GM19025 (cell line): ENCODE measurements at regions not wholly inside any gene's neighbourhood (a gene's known extent, or its start where the extent isn't known, plus 50 kb on each side); places are given as distances from the start of the nearest gene placed in this dataset.

Source experiments
- ATAC-seq: cut with Tn5 transposase; IDR thresholded peaks from one replicate; pipeline ENCODE4 v1.9.1; 2021; ENCODE audit warnings: mild to moderate bottlenecking, low read depth, moderate library complexity; ENCODE audit not compliant: unreplicated experiment

DNA sequence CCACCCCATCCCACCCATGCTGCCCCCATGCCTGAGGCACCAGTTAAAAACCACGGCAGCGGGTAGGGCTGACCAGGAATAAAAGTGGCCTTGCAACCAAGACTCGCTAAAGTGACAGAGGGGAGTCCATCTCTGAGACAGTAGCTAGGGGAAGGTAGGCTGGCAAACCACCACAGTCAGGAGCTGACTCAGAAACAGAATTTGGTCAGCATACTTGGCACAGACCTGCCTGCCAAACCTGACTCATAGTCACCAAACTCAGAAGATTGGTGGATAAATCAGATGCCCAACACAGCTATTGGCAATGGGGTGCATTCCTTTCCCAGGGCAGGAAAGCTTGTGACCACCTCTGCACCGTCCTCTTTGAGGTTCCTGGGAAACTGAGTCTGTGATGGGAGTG, 193.8 kb downstream of the BCOR start:
- ATAC-seq = no peak

DNA sequence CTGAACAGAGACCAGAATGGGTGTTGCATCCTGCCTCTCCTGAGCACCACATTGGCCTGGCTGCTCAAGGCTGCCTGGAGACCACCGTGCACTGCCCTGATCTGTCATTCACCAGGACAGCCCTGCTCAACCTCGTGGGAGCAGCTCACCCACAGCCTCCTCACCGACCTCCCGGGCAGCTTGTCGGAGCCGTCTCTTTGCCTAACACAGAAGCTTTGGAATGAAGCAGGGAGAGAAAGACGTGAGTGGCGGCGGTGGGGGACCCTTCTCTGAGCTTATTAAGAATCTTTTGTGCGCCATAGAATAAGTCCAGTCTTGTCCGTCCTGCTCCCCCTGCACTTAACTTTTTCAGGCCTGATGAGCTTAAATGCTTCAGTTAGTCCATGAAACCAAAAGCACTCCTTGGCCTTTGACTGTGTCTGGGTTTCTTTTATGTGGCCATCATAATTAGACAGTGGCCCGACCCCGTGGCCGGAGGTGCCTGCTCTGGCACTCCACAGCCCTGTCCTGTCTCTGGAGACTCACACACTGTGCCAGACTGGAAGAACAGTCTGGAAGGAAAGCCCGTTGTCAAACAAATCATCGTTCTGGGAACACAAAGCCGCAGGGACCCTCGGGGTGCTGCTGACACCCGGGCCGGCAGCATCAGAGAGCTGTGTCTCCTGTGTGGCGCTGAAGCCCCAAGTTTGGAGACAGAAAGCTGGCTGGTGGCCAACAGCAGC, 192.8 kb downstream of the BCOR start:
- no peak for ATAC-seq

DNA sequence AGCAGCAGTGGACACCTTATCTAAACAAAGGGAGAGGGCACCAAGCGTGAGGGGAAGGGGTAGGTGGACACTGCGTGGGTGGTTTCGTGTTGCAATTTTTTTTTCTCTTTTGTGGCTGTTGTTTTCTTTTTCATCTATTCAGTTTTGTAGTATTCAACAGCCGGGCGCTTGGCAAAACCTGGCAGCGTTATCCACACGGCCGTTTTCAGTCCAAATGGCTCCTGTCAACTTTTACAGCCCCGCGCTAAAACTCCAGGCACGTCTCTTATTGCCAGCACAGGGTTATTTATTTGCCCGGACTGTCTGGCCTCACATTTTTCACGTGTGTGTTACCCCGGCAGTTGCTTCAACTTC, 192.2 kb downstream of the BCOR start:
- no peak for ATAC-seq

DNA sequence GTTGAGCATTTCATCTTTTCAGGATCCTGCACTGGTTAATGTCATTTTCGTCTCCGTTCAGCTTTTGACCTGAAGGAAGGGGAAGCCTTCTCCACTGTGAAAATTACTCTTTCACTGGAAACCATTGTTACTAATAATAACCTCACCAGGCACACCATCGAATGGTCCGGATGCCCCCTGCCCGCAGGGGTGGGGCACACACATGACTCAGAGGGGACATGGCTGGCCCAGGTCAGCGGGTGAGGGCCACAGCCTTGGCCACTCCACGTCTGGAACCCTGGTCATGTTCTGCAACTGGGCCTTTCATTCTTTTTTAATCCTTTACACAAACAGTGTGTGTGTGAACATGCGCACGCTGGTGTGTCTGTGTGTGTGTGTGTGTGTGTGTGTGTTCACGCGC, 191.8 kb downstream of the BCOR start:
- ATAC-seq = no peak

DNA sequence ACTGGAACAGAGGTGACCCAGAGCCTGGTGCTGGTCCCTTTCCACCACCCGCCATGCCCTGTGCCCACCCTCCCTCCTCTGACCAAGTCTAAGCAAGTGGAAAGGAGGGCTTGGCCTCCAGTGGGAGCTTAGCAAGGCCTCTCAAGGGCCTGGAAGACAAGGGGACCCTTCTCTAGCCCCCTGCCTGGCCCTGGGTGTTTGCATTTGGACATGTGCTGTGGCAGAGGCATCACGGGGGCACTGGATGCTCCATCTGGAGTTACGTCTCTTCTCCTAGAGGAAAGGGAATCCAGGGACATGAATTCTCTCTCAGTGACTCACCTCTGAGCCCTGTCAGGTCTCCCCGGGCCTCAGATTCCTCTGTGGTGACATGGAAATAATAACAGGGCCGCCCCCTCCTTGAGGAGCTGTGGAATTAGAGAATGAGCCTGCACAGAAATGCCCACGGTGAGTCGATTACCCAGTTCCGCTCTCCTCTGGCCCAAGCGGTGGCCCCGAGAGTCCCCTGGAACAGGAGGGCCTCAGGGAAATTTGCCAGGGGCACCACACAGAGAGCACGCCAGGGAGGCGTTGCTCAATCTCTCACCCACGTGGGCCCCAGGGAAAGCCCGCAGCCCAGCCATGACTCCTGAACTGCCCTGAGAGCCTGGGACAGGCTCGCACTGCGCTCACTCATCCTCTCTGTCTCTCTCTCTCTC, 189.6 kb downstream of the BCOR start:
- ATAC-seq = no peak

DNA sequence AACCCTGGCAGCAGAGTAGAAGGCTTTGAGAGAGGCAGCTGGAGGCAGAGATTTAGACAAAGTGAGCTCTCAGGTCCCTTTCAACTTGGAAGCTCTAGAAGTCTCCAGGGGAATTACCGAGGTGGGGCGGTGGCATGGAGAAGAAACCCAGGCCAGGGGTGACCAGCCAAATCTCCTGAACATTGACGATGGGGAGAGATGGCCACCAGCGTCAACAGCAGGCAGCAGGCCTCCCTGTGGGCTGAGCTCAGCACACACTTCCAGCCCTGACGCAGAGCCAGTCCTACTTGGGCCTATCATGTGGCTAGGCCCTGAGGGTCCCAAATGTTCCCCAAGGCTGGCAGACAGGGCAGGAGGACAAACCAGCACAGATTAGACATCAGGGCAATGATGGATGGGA, 187.8 kb downstream of the BCOR start:
- no peak for ATAC-seq

DNA sequence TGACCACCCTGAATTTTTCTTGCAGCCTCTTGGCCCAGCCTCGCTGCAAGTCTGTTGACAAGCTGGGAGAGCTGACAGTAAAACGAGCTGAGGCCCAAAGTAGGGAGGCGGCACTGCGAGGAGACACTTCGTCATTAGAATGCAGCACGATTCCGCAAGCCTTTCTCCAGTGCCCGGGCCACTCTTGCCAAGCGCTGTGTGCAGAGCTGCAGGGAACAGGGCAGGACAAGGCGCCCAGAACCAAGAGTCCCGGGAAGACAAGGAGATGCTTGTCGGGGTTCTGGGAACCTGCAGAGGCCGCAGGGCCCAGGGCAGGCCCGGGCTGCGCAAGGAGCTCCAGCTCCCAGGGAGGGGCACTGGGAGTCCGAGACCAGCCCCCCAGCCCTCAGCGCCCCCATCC, 187.1 kb downstream of the BCOR start:
- no peak for ATAC-seq

DNA sequence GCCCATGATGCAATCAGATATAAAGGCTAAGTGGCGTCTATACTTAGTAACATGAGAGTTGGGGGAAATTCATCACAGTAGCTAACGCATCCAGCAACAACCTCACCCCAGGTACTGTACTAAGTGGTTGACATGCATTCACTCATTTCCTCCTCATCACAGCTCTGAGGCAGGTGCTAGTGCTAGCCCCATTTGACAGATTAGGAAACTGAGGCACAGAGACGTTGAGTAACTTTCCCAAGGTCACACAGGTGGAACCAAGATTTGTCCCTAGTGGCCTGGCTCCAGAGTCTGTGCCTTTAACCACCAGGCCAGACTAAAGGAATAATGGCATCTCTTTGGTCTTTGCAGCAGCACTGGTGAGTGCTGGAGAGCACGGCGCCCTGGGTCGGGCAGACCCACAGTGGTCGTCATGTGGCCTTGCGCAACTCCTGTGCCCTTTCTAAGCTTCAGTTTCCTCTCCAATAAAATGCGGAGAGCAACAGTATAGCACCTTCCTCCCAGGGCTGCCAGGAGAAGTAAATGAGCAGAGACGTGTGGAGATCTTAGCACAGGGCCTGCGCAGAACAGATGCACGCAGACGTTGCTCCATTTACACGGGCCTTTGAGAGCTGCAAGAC, 186.4 kb downstream of the BCOR start:
- no peak for ATAC-seq

DNA sequence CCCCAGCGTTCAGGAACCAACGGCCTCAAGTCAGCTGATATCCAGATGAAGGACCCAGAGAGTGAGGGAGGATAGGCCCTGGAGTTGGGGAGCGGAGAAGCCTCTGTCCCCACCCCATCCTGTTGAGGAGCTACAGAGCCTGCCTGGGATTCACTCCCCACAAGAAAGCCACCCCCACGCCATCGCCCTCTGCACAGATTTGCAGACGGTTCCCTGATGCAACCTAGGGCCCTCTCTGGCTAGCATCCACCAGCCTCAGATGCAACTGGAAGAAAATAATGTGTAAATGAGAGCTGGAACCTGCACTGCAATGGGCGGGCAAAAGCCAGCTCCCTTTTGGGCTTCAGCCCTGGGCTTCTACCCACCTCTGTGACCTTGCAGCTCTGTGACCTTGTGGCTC, 185.6 kb downstream of the BCOR start:
- no peak for ATAC-seq

DNA sequence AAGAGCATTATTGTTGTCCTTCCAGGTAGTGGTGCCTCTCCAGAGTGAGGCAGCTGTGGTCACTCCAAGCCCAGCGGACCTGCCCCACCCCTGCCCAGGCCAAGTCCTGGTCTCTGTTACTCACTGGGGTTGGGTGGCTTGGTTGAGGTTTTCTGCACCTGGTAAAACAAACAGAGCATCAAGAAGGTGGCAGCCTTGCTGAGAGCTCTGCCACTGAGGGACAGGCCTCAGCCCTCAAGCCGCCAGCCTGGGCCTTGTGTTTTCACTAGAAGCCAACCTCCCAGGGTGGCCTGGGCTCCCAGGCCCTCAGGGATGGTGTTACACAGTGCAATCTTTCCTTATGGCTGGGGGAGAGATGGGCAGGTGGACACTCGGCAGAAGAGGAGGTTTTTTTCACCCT, 182.7 kb downstream of the BCOR start:
- ATAC-seq = no peak

DNA sequence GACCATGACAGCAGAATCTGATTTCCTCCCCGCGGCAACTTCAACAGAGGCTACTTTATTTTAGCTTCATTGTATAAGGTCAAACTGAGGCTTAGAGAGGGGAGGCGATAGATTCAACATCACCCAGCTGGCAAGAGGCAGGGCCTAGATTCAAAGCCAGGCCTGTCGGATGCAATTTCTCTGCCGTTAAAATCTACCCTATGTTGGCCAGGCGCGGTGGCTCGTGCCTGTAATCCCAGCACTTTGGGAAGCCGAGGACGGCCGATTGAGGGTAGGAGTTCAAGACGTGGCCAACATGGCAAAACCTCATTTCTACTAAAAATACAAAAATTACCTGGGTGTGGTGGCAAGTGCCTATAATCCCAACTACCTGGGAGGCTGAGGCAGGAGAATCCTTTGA, 182.2 kb downstream of the BCOR start:
- no peak for ATAC-seq

DNA sequence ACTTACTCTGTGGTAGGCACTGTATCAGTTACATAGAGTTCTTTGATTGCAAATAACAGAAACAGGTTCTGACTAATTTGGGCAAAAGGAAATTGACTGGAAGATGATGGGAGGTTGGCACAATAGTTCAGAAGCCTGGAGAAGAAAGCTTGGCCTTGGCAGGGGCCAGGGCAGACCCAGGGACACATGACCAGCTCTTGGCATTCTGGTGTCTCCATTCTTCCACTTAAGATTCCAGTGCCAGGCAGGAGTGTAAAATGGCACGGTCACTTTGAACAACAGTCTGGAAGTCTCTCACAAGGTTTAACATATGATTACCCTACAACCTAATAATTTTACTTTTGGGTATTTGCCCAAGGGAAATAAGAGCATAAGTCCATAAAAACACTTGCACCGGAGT, 175.9 kb downstream of the BCOR start:
- ATAC-seq = no peak

DNA sequence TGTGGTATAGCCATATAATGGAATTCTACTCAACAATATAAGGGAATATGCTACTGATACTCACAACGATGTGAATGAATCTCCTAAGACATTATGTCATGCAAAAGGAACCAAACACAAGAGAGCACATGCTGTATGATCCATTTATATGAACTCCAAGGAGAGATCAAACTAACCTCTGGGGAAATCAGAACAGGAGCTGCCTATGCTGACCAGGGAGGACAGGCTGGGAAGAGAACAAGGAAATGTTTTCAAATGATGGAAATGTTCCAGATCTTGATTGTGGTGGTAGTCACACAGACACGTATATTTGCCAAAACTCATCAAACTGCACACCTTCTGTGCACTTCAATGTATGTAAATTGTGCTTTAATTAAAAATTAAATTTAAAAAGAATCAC, 175.3 kb downstream of the BCOR start:
- ATAC-seq = no peak

DNA sequence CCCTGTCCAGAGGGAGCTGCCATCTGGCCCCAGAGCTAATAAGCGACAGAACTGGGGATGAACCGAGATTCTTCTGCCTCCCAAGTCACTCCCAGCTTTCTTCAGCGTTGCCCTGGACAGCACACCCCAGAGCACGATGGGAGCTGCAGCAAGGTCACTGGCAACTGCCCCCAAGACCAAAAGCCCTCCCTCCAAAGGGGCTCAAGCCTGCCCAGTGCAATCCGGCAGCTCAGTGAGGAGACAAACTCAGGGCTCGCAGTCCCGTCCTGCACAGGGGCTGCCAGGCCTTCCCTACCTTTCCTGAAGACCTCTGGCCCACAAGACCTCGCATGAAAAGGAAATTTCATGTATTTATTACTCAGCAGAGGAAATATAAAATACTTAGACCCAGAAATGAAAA, 174.8 kb downstream of the BCOR start:
- no peak for ATAC-seq

DNA sequence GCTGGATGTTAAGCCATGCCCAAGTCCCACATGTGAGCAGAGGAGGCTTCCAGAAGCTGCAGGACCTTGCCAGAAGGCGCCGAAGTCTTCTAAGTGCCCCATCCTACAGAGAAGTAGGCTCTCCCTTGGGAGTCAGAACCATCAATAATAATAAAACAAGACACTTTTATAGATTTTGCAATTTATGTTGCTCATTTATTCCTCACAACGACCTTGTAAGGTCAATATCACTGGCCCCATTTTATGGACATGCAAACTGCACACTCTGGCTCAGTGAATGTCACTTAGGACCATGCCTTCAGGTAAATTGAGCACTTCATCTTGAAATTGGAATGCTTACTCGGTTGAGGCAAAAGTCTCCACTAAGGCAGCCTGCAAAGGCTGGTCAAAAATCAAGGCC, 170.4 kb downstream of the BCOR start:
- no peak for ATAC-seq

DNA sequence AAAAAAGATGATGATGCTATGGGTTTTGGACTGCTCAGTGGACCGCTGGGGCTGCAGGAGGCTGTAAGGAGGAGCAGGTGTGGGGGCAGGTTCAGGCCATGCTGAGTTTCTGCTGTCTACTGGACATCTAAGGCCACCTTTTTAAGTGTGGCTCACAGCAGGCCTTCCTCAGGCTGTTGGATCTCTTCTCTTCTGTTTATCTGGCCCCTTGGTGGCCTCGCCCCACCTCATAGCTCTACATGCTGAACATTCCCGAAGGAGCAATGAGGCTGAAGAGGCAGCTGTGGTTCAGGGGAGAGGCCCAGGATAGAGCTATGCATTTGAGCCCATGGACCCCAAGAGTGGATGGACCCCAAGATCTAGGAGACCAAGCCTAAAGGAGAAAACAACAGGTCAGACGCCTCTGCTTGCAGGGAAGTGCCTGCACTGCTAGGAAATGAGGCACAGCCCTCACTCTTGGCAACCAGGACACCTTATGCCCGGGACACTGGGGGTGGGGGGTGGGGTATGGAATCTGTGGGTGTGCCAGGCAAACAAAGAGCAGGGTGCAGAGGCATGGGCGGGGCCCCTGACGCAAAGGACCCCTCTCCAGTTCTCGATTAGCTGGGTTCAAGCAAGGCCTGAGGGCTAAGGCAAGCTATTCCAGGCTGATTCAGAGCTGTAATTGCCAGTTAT, 168.9 kb downstream of the BCOR start:
- no peak for ATAC-seq

DNA sequence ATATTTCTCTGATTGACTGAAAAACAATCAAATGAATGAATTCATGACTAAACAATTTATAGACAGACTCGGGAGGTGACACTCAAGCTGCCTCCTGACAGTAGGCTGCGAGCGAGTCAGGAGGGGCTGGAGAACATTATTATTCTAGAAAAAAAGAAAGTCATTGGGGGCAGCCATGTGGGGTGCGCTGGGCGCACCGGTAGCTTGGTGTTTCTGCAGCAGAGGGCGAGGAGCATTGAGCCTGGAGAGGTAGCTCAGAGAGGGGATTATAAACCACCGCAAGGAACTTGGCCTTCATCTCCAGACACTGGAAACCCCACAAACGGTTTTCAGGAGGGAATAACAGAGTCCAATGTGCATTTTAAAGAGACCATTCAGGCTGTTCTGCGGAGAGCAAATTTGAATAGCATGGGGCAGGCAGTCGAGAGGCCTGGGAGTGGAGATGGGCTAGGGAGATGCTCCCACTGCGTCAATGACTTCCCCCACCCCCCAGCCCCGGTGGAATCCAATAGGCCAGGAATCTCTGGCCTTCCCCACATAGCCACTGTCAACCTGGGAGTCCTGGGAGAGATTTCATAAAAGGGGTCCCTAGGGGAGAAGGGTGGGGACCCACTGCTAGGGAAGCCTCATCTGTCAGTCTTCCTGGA, 168.3 kb downstream of the BCOR start:
- no peak for ATAC-seq

DNA sequence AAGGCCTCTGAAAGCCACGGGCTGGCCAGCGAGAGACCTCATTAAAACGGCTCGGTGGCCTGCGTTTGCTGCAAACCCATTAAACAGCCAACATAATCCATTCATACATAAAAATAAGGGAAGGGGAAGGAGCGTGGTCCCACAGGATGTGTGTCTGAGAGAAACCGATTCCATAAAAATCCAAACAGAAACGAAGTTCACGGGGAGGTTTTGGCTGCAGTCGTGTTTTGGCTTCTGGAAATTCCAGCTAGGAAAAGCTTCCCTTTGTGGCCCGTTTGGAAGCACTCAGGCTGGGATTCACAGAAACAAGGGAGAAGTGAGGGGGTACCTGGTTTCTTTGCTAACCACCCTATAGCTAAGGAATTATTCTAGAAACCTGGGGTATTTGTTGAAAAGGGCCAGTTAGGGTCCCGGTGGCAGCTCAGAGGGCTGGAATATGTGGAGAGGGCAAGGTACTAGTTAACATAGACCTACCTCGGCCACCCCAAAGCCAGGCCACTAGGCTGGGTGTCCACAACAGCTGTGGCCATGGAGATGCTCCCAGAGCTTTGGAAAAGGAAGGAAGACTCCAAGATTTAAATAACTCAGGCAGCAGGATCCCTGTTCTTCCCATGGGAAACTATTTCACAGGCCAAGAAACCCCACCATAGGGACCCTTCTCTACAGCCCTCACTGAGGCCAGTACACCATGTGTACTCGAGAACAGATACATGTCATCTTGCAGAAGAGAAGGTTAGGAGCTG, 166.8 kb downstream of the BCOR start:
- no peak for ATAC-seq

DNA sequence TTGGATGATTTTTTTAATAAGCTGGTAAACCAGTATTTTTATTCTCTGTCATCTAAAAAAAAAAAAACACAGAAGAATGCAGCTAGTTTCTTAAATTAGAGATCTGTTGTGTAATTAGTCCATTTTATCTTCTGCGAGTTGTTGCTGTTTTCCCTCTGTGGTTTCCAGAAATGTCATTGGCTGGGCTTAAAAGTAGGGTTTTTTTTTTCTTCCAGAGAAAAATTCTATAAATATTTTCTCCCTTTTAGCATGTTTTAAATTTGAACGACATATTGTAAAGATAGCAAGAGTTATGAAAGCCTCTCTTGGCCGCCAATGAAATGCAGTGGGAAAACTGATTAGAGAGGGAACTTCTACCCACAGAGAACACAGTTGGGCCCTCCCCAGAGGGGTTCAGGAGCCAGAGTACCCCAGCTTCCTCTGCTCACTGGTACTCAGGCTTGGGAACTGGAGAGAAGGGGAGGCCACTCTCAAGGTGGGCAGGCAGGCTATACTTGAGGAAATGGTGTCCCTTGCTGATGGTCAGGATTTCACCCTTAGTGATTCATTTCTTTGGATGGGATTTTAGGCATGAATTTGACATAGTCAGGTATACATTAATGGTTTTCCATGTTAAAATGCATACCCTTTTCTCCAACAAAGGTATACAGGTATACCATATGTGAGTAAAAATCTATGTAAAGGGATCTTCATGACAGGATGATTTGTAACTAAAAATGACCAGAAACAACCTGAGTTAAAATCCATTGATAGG, 166.1 kb downstream of the BCOR start:
- ATAC-seq = no peak
